SU-DHL-6 (cell line): ENCODE measurements at regions not wholly inside any gene's neighbourhood (a gene's known extent, or its start where the extent isn't known, plus 50 kb on each side); places are given as distances from the start of the nearest gene placed in this dataset.

Source experiments
- EZH2phosphoT487 ChIP-seq: fragments of 200-600 bp; sonication (generic), shearing (Covaris generic); conservative IDR thresholded peaks from 2 replicates; pipeline ENCODE4 v1.6.1; 2018; ENCODE audit warnings: mild to moderate bottlenecking, antibody characterized with exemption, low read length, moderate library complexity, mixed read lengths
- TF ChIP-seq, protein P1 (sequence below): fragments of 200-600 bp; sonication (generic); IDR thresholded peaks from one replicate; pipeline ENCODE4 v1.5.1; 2017; ENCODE audit warnings: antibody characterized with exemption, mild to moderate bottlenecking, low read length, moderate library complexity; ENCODE audit not compliant: insufficient read depth, poor library complexity, severe bottlenecking

DNA sequence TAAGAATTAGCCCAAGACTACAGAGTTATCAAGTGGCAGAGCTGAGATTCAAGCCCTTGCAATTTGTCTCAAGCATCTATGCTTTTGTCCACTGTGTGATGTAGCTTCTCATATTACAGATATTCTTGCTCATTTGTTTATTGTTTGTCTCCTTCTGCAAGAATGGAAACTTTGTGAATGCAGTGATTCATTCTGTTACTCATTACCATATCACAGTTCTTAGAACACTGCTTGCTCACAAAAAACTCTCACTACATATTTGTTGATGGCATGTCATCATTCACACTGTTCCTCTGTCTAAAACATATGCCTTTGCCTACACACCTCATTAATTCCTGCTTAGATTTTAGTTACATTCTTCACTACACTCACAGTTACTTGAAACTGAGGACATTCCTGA is 1198.9 kb downstream of the PLA2G4A start:
- TF ChIP-seq, protein P1, sequence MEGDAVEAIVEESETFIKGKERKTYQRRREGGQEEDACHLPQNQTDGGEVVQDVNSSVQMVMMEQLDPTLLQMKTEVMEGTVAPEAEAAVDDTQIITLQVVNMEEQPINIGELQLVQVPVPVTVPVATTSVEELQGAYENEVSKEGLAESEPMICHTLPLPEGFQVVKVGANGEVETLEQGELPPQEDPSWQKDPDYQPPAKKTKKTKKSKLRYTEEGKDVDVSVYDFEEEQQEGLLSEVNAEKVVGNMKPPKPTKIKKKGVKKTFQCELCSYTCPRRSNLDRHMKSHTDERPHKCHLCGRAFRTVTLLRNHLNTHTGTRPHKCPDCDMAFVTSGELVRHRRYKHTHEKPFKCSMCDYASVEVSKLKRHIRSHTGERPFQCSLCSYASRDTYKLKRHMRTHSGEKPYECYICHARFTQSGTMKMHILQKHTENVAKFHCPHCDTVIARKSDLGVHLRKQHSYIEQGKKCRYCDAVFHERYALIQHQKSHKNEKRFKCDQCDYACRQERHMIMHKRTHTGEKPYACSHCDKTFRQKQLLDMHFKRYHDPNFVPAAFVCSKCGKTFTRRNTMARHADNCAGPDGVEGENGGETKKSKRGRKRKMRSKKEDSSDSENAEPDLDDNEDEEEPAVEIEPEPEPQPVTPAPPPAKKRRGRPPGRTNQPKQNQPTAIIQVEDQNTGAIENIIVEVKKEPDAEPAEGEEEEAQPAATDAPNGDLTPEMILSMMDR, result no peak
- TF ChIP-seq EZH2phosphoT487, result no peak
